ENCODE measurements at regions not wholly inside any gene's neighbourhood (a gene's known extent, or its start where the extent isn't known, plus 50 kb on each side); places are given as distances from the start of the nearest gene placed in this dataset.

DNA sequence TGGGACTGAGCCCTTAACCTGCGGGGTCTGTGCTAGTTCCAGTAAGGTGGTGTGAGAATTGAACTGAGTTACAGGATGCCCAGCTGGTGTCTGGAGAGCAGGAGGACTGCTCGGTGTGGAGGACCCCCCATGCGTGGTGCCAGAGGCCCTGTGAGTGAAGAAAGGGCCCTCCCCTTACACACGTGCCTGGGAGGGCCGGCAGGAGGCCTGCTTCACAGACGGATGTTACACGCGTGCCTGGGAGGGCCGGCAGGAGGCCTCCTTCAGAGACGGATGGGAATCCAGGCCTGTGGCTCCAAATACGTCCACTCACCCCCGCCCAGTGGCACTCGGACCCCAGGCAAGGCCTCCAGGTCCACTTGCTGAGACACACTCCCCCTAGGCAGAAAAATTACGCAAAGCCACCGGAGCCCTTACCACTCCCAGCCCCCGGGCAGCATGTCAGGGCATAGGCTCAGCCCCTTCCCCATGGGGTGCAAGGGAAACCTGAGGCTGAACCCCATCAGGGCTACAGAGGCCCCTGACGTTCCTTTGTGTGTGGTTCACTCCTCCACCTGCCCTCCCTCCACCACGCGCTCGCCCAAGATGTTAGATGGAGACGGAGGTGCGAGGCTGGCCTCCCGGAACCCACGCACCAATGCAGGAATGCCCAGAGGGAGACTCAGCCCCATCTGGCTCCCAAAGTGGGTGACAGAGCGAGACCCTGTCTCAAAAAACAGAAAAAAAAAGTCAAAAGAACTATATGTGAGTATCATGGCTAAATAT, 227.8 kb downstream of the BRD1 start:
- no peak for TF ChIP-seq FIP1L1 (IDR thresholded peaks at IDR 0.05; ENCODE audit: borderline replicate concordance, insufficient read depth, low read depth, low read length)
- no peak for TF ChIP-seq POLR2A (IDR thresholded peaks at IDR 0.05; ENCODE audit: insufficient read depth in 1 of 2, low read depth in 2 of 2, low read length in 2 of 2)
- no peak for TF ChIP-seq ZNF776 (CRISPR knock-in tag; IDR thresholded peaks at IDR 0.05)
- TF ChIP-seq ZNF747 (CRISPR knock-in tag; IDR thresholded peaks at IDR 0.05; ENCODE audit: borderline replicate concordance) = no peak
- TF ChIP-seq, protein P1, sequence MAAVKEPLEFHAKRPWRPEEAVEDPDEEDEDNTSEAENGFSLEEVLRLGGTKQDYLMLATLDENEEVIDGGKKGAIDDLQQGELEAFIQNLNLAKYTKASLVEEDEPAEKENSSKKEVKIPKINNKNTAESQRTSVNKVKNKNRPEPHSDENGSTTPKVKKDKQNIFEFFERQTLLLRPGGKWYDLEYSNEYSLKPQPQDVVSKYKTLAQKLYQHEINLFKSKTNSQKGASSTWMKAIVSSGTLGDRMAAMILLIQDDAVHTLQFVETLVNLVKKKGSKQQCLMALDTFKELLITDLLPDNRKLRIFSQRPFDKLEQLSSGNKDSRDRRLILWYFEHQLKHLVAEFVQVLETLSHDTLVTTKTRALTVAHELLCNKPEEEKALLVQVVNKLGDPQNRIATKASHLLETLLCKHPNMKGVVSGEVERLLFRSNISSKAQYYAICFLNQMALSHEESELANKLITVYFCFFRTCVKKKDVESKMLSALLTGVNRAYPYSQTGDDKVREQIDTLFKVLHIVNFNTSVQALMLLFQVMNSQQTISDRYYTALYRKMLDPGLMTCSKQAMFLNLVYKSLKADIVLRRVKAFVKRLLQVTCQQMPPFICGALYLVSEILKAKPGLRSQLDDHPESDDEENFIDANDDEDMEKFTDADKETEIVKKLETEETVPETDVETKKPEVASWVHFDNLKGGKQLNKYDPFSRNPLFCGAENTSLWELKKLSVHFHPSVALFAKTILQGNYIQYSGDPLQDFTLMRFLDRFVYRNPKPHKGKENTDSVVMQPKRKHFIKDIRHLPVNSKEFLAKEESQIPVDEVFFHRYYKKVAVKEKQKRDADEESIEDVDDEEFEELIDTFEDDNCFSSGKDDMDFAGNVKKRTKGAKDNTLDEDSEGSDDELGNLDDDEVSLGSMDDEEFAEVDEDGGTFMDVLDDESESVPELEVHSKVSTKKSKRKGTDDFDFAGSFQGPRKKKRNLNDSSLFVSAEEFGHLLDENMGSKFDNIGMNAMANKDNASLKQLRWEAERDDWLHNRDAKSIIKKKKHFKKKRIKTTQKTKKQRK (IDR thresholded peaks at IDR 0.05; ENCODE audit: low read length) = no peak
- no peak for TF ChIP-seq TAF1 (CRISPR knock-in tag; IDR thresholded peaks at IDR 0.05)
- TF ChIP-seq, protein P2, sequence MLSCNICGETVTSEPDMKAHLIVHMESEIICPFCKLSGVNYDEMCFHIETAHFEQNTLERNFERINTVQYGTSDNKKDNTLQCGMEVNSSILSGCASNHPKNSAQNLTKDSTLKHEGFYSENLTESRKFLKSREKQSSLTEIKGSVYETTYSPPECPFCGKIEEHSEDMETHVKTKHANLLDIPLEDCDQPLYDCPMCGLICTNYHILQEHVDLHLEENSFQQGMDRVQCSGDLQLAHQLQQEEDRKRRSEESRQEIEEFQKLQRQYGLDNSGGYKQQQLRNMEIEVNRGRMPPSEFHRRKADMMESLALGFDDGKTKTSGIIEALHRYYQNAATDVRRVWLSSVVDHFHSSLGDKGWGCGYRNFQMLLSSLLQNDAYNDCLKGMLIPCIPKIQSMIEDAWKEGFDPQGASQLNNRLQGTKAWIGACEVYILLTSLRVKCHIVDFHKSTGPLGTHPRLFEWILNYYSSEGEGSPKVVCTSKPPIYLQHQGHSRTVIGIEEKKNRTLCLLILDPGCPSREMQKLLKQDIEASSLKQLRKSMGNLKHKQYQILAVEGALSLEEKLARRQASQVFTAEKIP (CRISPR knock-in tag; IDR thresholded peaks at IDR 0.05; ENCODE audit: borderline replicate concordance) = no peak
- TF ChIP-seq ZNF670 (CRISPR knock-in tag; IDR thresholded peaks at IDR 0.05; ENCODE audit: borderline replicate concordance) = no peak
- TF ChIP-seq, protein P3, sequence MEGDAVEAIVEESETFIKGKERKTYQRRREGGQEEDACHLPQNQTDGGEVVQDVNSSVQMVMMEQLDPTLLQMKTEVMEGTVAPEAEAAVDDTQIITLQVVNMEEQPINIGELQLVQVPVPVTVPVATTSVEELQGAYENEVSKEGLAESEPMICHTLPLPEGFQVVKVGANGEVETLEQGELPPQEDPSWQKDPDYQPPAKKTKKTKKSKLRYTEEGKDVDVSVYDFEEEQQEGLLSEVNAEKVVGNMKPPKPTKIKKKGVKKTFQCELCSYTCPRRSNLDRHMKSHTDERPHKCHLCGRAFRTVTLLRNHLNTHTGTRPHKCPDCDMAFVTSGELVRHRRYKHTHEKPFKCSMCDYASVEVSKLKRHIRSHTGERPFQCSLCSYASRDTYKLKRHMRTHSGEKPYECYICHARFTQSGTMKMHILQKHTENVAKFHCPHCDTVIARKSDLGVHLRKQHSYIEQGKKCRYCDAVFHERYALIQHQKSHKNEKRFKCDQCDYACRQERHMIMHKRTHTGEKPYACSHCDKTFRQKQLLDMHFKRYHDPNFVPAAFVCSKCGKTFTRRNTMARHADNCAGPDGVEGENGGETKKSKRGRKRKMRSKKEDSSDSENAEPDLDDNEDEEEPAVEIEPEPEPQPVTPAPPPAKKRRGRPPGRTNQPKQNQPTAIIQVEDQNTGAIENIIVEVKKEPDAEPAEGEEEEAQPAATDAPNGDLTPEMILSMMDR (CRISPR knock-in tag; IDR thresholded peaks at IDR 0.05) = no peak
- TF ChIP-seq ZNF709 (CRISPR knock-in tag; IDR thresholded peaks at IDR 0.05) = no peak
- TF ChIP-seq, protein P4, sequence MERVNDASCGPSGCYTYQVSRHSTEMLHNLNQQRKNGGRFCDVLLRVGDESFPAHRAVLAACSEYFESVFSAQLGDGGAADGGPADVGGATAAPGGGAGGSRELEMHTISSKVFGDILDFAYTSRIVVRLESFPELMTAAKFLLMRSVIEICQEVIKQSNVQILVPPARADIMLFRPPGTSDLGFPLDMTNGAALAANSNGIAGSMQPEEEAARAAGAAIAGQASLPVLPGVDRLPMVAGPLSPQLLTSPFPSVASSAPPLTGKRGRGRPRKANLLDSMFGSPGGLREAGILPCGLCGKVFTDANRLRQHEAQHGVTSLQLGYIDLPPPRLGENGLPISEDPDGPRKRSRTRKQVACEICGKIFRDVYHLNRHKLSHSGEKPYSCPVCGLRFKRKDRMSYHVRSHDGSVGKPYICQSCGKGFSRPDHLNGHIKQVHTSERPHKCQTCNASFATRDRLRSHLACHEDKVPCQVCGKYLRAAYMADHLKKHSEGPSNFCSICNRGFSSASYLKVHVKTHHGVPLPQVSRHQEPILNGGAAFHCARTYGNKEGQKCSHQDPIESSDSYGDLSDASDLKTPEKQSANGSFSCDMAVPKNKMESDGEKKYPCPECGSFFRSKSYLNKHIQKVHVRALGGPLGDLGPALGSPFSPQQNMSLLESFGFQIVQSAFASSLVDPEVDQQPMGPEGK (CRISPR knock-in tag; IDR thresholded peaks at IDR 0.05) = no peak
- no peak for TF ChIP-seq ZNF746 (CRISPR knock-in tag; IDR thresholded peaks at IDR 0.05)
- TF ChIP-seq, protein P5, sequence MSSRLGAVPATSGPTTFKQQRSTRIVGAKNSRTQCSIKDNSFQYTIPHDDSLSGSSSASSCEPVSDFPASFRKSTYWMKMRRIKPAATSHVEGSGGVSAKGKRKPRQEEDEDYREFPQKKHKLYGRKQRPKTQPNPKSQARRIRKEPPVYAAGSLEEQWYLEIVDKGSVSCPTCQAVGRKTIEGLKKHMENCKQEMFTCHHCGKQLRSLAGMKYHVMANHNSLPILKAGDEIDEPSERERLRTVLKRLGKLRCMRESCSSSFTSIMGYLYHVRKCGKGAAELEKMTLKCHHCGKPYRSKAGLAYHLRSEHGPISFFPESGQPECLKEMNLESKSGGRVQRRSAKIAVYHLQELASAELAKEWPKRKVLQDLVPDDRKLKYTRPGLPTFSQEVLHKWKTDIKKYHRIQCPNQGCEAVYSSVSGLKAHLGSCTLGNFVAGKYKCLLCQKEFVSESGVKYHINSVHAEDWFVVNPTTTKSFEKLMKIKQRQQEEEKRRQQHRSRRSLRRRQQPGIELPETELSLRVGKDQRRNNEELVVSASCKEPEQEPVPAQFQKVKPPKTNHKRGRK (CRISPR knock-in tag; IDR thresholded peaks at IDR 0.05) = no peak
- TF ChIP-seq ZNF251 (CRISPR knock-in tag; IDR thresholded peaks at IDR 0.05) = no peak

All from HepG2 (cell line).